HCT116 (cell line): ENCODE measurements at regions not wholly inside any gene's neighbourhood (a gene's known extent, or its start where the extent isn't known, plus 50 kb on each side); places are given as distances from the start of the nearest gene placed in this dataset.

Source experiments
- ATAC-seq: fragments of 200-7000 bp; cut with Tn5 transposase; 2 replicates; pipeline ENCODE4 v1.9.1; 2020; ENCODE audit warnings: mild to moderate bottlenecking, moderate library complexity
- BruUV-seq: library from RNA; stranded (reverse); fragments of 400-500 nt; replicated peaks from 2 replicates; lab custom pipeline; 2021; lab: Mats Ljungman, UMichigan
- CTCF ChIA-PET: fragments of 300-600 bp; sonication (Branson Sonifier 250); formaldehyde crosslinking; loops from one replicate; lab custom pipeline; 2021; ENCODE audit warnings: antibody characterized with exemption; lab: Charles Lee
- POLR2A ChIA-PET: fragments of 300-600, 350-600 bp; sonication (Branson Sonifier 250); formaldehyde crosslinking; loops from one replicate; lab custom pipeline; 2021; ENCODE audit warnings: antibody characterized with exemption; lab: Charles Lee
- RAD21 ChIA-PET, 2 experiments: fragments of 300-600 bp; sonication (Branson Sonifier 250); formaldehyde crosslinking; loops; one replicate each; lab custom pipeline; 2023; ENCODE audit warnings: low total read pairs in 2 of 2; ENCODE audit not compliant: uncharacterized antibody in 2 of 2, unreplicated experiment in 2 of 2, low non-redundant PET in 1 of 2; lab: Charles Lee
- DNase-seq: peaks from one replicate; pipeline ENCODE4 v3.0.0-alpha.2; 2010; ENCODE audit warnings: low read depth, low spot score
- H2AFZ ChIP-seq: fragments of 200-600 bp; shearing (Covaris generic), sonication (generic); 2 replicates; pipeline ENCODE4 v1.6.1; 2017; ENCODE audit warnings: low read depth, mixed run types, mixed read lengths, antibody characterized with exemption, low read length; ENCODE audit not compliant: poor library complexity, severe bottlenecking
- H3K27ac ChIP-seq: 2 replicates; pipeline ENCODE4 v1.5.1; 2012; ENCODE audit warnings: low read depth, low read length
- H3K27me3 ChIP-seq: fragments of 200-600 bp; sonication (generic); 2 replicates; pipeline ENCODE4 v1.6.1; 2016; ENCODE audit warnings: mixed run types, low read length, mixed read lengths; ENCODE audit not compliant: insufficient read depth
- H3K36me3 ChIP-seq, 2 experiments: fragments of 200-500 bp in 1 of 2; fragments of 200-600 bp in 1 of 2; sonication (Bioruptor generic) in 1 of 2; sonication (generic) in 1 of 2; 2 replicates each; pipeline versions ENCODE4 v1.5.1 to v1.6.1; 2014 to 2016; ENCODE audit warnings: low read length in 2 of 2, inconsistent platforms in 1 of 2, mixed read lengths in 1 of 2, mixed run types in 1 of 2; ENCODE audit not compliant: insufficient read depth in 2 of 2, control insufficient read depth in 1 of 2
- H3K4me1 ChIP-seq, 2 experiments: fragments of 200-600 bp in 1 of 2; sonication (generic) in 1 of 2; 2 replicates each; pipeline versions ENCODE4 v1.5.1 to v1.6.1; 2012 to 2017; ENCODE audit warnings: low read length in 2 of 2, inconsistent platforms in 1 of 2, mild to moderate bottlenecking in 1 of 2, mixed read lengths in 1 of 2, mixed run types in 1 of 2, moderate library complexity in 1 of 2; ENCODE audit not compliant: insufficient read depth in 2 of 2, control insufficient read depth in 1 of 2
- H3K4me2 ChIP-seq: fragments of 200-600 bp; sonication (generic); 2 replicates; pipeline ENCODE4 v1.6.1; 2017; ENCODE audit warnings: mixed run types, low read length, mixed read lengths
- H3K4me3 ChIP-seq, 2 experiments: fragments of 200-600 bp in 1 of 2; sonication (generic) in 1 of 2; replicated peaks in 1 of 2; 2 replicates each; pipeline ENCODE4 v1.5.1; 2011 to 2016; ENCODE audit warnings: low read length in 2 of 2, control low read depth in 1 of 2, low read depth in 1 of 2, mild to moderate bottlenecking in 1 of 2, mixed read lengths in 1 of 2, mixed run types in 1 of 2
- H3K79me2 ChIP-seq: fragments of 200-600 bp; sonication (generic); 2 replicates; pipeline ENCODE4 v1.6.1; 2017; ENCODE audit warnings: mild to moderate bottlenecking, mixed run types, low read length, moderate library complexity, mixed read lengths; ENCODE audit not compliant: insufficient read depth
- H3K9ac ChIP-seq: fragments of 200-600 bp; sonication (generic); 2 replicates; pipeline ENCODE4 v1.6.1; 2016; ENCODE audit warnings: low read length, mixed read lengths
- H3K9me2 ChIP-seq: fragments of 200-600 bp; sonication (generic), shearing (Covaris generic); 2 replicates; pipeline ENCODE4 v1.6.1; 2017; ENCODE audit warnings: mixed run types, mild to moderate bottlenecking, moderate library complexity; ENCODE audit not compliant: insufficient read depth
- H3K9me3 ChIP-seq, 2 experiments: fragments of 200-500 bp in 1 of 2; fragments of 200-600 bp in 1 of 2; sonication (Bioruptor generic) in 1 of 2; sonication (generic) in 1 of 2; 2 replicates each; pipeline ENCODE4 v1.6.1; 2014 to 2017; ENCODE audit warnings: low read length in 2 of 2, mixed read lengths in 2 of 2, inconsistent platforms in 1 of 2, low read depth in 1 of 2, mild to moderate bottlenecking in 1 of 2, mixed run types in 1 of 2, moderate library complexity in 1 of 2; ENCODE audit not compliant: control insufficient read depth in 1 of 2, insufficient read depth in 1 of 2
- H4K20me1 ChIP-seq: fragments of 200-600 bp; sonication (generic), shearing (Covaris generic); 2 replicates; pipeline ENCODE4 v1.6.1; 2017; ENCODE audit warnings: mixed run types, mild to moderate bottlenecking, moderate library complexity; ENCODE audit not compliant: insufficient read depth
- CBX3 ChIP-seq: IDR thresholded peaks from 2 replicates; pipeline ENCODE4 v1.6.1; 2012; ENCODE audit warnings: low read depth
- CTCF ChIP-seq, 3 experiments: fragments of 200-600 bp in 1 of 3; sonication (generic) in 1 of 3; IDR thresholded peaks in 2 of 3; conservative IDR thresholded peaks in 1 of 3; 2 replicates each; pipeline ENCODE4 v1.5.1; 2012 to 2017; ENCODE audit warnings: low read depth in 2 of 3, low read length in 2 of 3, antibody characterized with exemption in 1 of 3, borderline replicate concordance in 1 of 3, control low read depth in 1 of 3, mild to moderate bottlenecking in 1 of 3, mixed read lengths in 1 of 3, mixed run types in 1 of 3, moderate library complexity in 1 of 3; ENCODE audit not compliant: insufficient read depth in 1 of 3
- EGR1 ChIP-seq: IDR thresholded peaks from 2 replicates; pipeline ENCODE4 v1.6.1; 2012; ENCODE audit warnings: low read depth
- EZH2 ChIP-seq: fragments of 200-600 bp; sonication (generic); IDR thresholded peaks from 2 replicates; pipeline ENCODE4 v1.6.1; 2017; ENCODE audit warnings: antibody characterized with exemption, mixed run types
- FOSL1 ChIP-seq: IDR thresholded peaks from 2 replicates; pipeline ENCODE4 v1.6.1; 2012; ENCODE audit warnings: low read depth
- POLR2A ChIP-seq: IDR thresholded peaks from 2 replicates; pipeline ENCODE4 v1.7.0; 2011; ENCODE audit warnings: borderline replicate concordance; ENCODE audit not compliant: insufficient read depth, insufficient read length; ENCODE audit errors: extremely low read depth
- RAD21 ChIP-seq: IDR thresholded peaks from 2 replicates; pipeline ENCODE4 v1.6.1; 2012; ENCODE audit warnings: low read depth, mild to moderate bottlenecking
- SIN3A ChIP-seq: IDR thresholded peaks from 2 replicates; pipeline ENCODE4 v1.6.1; 2012; ENCODE audit warnings: low read depth
- SP1 ChIP-seq: IDR thresholded peaks from 2 replicates; pipeline ENCODE4 v1.6.1; 2012; ENCODE audit warnings: low read depth
- SRF ChIP-seq: IDR thresholded peaks from 2 replicates; pipeline ENCODE4 v1.6.1; 2012; ENCODE audit warnings: low read depth
- TCF7L2 ChIP-seq: IDR thresholded peaks from 2 replicates; pipeline ENCODE4 v1.7.0; 2011; ENCODE audit warnings: borderline replicate concordance, inconsistent platforms; ENCODE audit not compliant: insufficient read depth, insufficient read length; ENCODE audit errors: extremely low read depth
- intact Hi-C: fragments of 100-400 bp; cut with micrococcal nuclease; formaldehyde crosslinking; loops from 2 replicates; pipeline ENCODE4 v1.10.0; 2022

DNA sequence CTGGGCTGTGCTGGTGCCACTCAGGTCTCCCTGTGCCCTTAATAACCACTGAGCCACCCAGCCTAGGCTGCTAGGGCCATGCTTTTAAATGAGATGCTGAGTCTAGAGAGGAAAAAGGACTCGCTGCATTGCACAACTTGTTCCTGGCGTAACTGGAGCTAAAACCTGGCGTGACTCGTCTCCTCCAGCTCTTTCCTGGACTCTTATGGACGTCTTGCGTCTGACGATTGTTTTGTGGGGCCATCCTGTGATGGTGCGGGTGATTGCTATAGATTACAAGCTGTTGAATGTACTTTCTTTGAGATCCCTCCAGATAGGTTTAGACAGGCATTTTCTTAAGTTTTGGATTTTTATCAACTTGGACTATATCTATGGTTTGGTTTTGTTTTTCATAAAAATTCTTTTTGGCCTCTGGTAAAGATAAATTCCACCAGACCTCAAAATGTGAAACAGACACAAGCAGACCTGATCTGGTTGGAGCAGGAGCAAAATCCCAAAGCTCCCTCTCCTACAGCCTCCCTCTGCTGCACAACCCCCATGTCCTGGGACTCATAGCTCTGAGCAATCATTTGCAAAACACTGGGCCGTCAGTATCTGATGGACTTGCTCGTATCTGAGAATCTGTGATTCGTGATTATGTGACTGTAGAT, 230.3 kb downstream of the ARHGAP12 start:
- Histone ChIP-seq H2AFZ (no peak overlapping the region), H3K4me1 (no peaks in the 10 kb centered on the region), H3K79me2 (no peaks in the 10 kb centered on the region), H3K27ac (no peak overlapping the region), H3K4me2 (no peak overlapping the region), H3K36me3 (no peaks in the 10 kb centered on the region), H4K20me1 (no peaks in the 10 kb centered on the region), H3K9me2 (no peaks in the 10 kb centered on the region), H3K4me3 (no peak overlapping the region), H3K27me3 (no peaks in the 10 kb centered on the region), H3K9ac (no peak overlapping the region), H3K9me3 (no peaks in the 10 kb centered on the region)
- no peak for ATAC-seq
- RAD21 ChIA-PET, result no interaction called here
- TF ChIP-seq RAD21 (no peak), CTCF (IDR thresholded peaks at IDR 0.05 in 2 of 3, conservative IDR thresholded peaks at IDR 0.05 in 1 of 3; ENCODE audit: borderline replicate concordance in 1 of 3, insufficient read depth in 1 of 3, low read depth in 2 of 3, low read length in 2 of 3) (no peak), CBX3 (no peak), EZH2 (no peak), SP1 (no peak), SRF (no peak), POLR2A (no peak), FOSL1 (no peak), EGR1 (no peak), SIN3A (no peak), TCF7L2 (no peak)
- no TSS peak for BruUV-seq
- CTCF ChIA-PET, result no interaction called here
- DNase-seq, result no peak
- POLR2A ChIA-PET, result no interaction called here
- intact Hi-C loops, result no loop called here
